GM23338 (cell line): ENCODE measurements at regions not wholly inside any gene's neighbourhood (a gene's known extent, or its start where the extent isn't known, plus 50 kb on each side); places are given as distances from the start of the nearest gene placed in this dataset.

Experiments used
- ATAC-seq: fragments of 200-7000 bp; cut with Tn5 transposase; 3 replicates; pipeline ENCODE4 v1.9.1; 2020
- DNase-seq: peaks from one replicate; pipeline ENCODE4 v3.0.0-alpha.2; 2015; ENCODE audit warnings: low spot score
- H2AFZ ChIP-seq: fragments of 200-600 bp; sonication (generic); 2 replicates; pipeline ENCODE4 v1.8.0; 2016; ENCODE audit warnings: antibody characterized with exemption, mild to moderate bottlenecking, moderate library complexity
- H3F3A ChIP-seq: fragments of 200-600 bp; sonication (generic); replicated peaks from 2 replicates; pipeline ENCODE4 v1.8.0; 2017; ENCODE audit warnings: antibody characterized with exemption, mixed run types, low read depth
- H3K27ac ChIP-seq: fragments of 200-600 bp; sonication (generic); 2 replicates; pipeline ENCODE4 v1.6.1; 2016; ENCODE audit warnings: low read depth
- H3K27me3 ChIP-seq: fragments of 200-600 bp; sonication (generic); 2 replicates; pipeline ENCODE4 v1.8.0; 2016; ENCODE audit warnings: mild to moderate bottlenecking, mixed run types, moderate library complexity; ENCODE audit not compliant: insufficient read depth
- H3K36me3 ChIP-seq: fragments of 200-600 bp; sonication (generic); 2 replicates; pipeline ENCODE4 v1.8.0; 2016; ENCODE audit warnings: mild to moderate bottlenecking; ENCODE audit not compliant: insufficient read depth
- H3K4me1 ChIP-seq: fragments of 200-600 bp; sonication (generic); 2 replicates; pipeline ENCODE4 v1.8.0; 2016; ENCODE audit warnings: mild to moderate bottlenecking, moderate library complexity; ENCODE audit not compliant: insufficient read depth
- H3K4me2 ChIP-seq: fragments of 200-600 bp; sonication (generic); 2 replicates; pipeline ENCODE4 v1.7.1; 2017; ENCODE audit warnings: mixed run types
- H3K4me3 ChIP-seq: fragments of 200-600 bp; sonication (generic); 2 replicates; pipeline ENCODE4 v1.6.1; 2016; ENCODE audit warnings: mixed run types
- H3K79me2 ChIP-seq: fragments of 200-600 bp; sonication (generic); replicated peaks from 2 replicates; pipeline ENCODE4 v1.8.0; 2017; ENCODE audit warnings: mild to moderate bottlenecking; ENCODE audit not compliant: insufficient read depth
- H3K9me2 ChIP-seq: fragments of 200-600 bp; sonication (generic); 2 replicates; pipeline ENCODE4 v1.8.0; 2017; ENCODE audit not compliant: insufficient read depth
- H4K20me1 ChIP-seq: fragments of 200-600 bp; sonication (generic); replicated peaks from 2 replicates; pipeline ENCODE4 v1.8.0; 2017; ENCODE audit warnings: mild to moderate bottlenecking; ENCODE audit not compliant: insufficient read depth
- H3K27ac Mint-ChIP-seq: 2 replicates; pipeline ENCODE4 v1.8.0; 2020; ENCODE audit warnings: inconsistent platforms, mild to moderate bottlenecking, moderate library complexity, mixed read lengths
- H3K27me3 Mint-ChIP-seq: 3 replicates; pipeline ENCODE4 v1.8.0; 2022; ENCODE audit warnings: low read depth, mild to moderate bottlenecking, moderate library complexity, mixed read lengths, inconsistent platforms; ENCODE audit not compliant: insufficient read depth, poor library complexity
- H3K36me3 Mint-ChIP-seq: 3 replicates; pipeline ENCODE4 v1.8.0; 2021; ENCODE audit warnings: low read depth, mild to moderate bottlenecking, inconsistent platforms, moderate library complexity, mixed read lengths
- H3K4me1 Mint-ChIP-seq: 3 replicates; pipeline ENCODE4 v1.8.0; 2020; ENCODE audit warnings: mild to moderate bottlenecking, inconsistent platforms, mixed read lengths
- H3K4me3 Mint-ChIP-seq: 3 replicates; pipeline ENCODE4 v1.8.0; 2021; ENCODE audit warnings: moderate library complexity, mild to moderate bottlenecking, inconsistent platforms, mixed read lengths
- H3K9me3 Mint-ChIP-seq: 3 replicates; pipeline ENCODE4 v1.8.0; 2020; ENCODE audit warnings: moderate library complexity, mild to moderate bottlenecking, inconsistent platforms, mixed read lengths
- CREB1 ChIP-seq: fragments of 250-450 bp; sonication (Bioruptor Pico); IDR thresholded peaks from 2 replicates; pipeline ENCODE4 v1.5.0; 2020; ENCODE audit warnings: low read depth, mild to moderate bottlenecking, moderate library complexity
- EZH2 ChIP-seq: fragments of 200-600 bp; sonication (generic); IDR thresholded peaks from one replicate; pipeline ENCODE4 v1.8.0; 2017; ENCODE audit warnings: antibody characterized with exemption, mild to moderate bottlenecking, low read depth; ENCODE audit not compliant: unreplicated experiment
- EZH2phosphoT487 ChIP-seq: fragments of 200-600 bp; sonication (generic); IDR thresholded peaks from one replicate; pipeline ENCODE4 v1.8.1; 2018; ENCODE audit warnings: antibody characterized with exemption; ENCODE audit not compliant: unreplicated experiment
- JUNB ChIP-seq: IDR thresholded peaks from one replicate; pipeline ENCODE4 v1.6.1; 2016; ENCODE audit warnings: antibody characterized with exemption; ENCODE audit not compliant: unreplicated experiment
- NANOG ChIP-seq: IDR thresholded peaks from 2 replicates; pipeline ENCODE4 v1.6.1; 2016; ENCODE audit warnings: antibody characterized with exemption, borderline replicate concordance
- POLR2AphosphoS5 ChIP-seq: IDR thresholded peaks from 2 replicates; pipeline ENCODE4 v1.6.1; 2016; ENCODE audit warnings: antibody characterized with exemption, low read depth
- STAT1 ChIP-seq: IDR thresholded peaks from one replicate; pipeline ENCODE4 v1.6.1; 2016; ENCODE audit warnings: antibody characterized with exemption; ENCODE audit not compliant: unreplicated experiment
- ZNF114 ChIP-seq: fragments of 250-450 bp; sonication (Bioruptor Pico); IDR thresholded peaks from 2 replicates; pipeline ENCODE4 v1.5.0; 2020; ENCODE audit warnings: mild to moderate bottlenecking, moderate library complexity
- ZNF331 ChIP-seq: fragments of 250-450 bp; sonication (Bioruptor Pico); IDR thresholded peaks from 2 replicates; pipeline ENCODE4 v1.5.0; 2020; ENCODE audit warnings: low read depth, mild to moderate bottlenecking, moderate library complexity
- TF ChIP-seq, protein P1 (sequence below): IDR thresholded peaks from 2 replicates; pipeline ENCODE4 v1.6.1; 2016; ENCODE audit warnings: antibody characterized with exemption
- TF ChIP-seq, protein P2 (sequence below): IDR thresholded peaks from one replicate; pipeline ENCODE4 v1.6.1; 2018; ENCODE audit warnings: antibody characterized with exemption; ENCODE audit not compliant: unreplicated experiment
- TF ChIP-seq, protein P3 (sequence below), 2 experiments: fragments of 200-600 bp in 1 of 2; sonication (generic) in 1 of 2; conservative IDR thresholded peaks; 2 replicates each; pipeline versions ENCODE4 v1.5.1 to v1.6.1; 2016 to 2017; ENCODE audit warnings: antibody characterized with exemption in 2 of 2, low read depth in 2 of 2, mild to moderate bottlenecking in 2 of 2, moderate library complexity in 1 of 2
- TF ChIP-seq, protein P4 (sequence below): fragments of 250-450 bp; sonication (Bioruptor Pico); IDR thresholded peaks from 2 replicates; pipeline ENCODE4 v1.5.0; 2020; ENCODE audit warnings: mild to moderate bottlenecking, moderate library complexity

DNA sequence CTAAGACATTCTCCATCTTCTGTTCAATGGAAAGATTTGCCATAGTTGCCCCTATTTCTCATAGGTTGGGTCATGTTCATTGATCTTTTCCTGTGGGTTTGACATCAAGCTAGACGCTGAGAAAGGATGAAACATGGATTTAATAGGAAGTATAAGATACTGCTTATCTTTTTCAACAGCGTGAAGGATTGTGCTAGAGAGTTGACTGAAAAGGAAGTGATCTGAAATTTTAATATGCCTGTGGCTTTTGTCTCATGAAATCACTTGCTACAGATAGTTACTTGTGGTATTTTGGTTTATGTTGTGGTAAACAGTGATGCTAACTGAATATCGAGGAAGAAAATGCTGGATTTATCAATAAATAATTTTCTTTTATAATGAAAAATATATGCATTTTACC is 442.9 kb downstream of the EDEM1 start:
- Mint-ChIP-seq H3K4me3 (no peak overlapping the region), H3K27me3 (peaks cover 2% of the 10 kb centered on the region), H3K4me1 (peaks cover 6% of the 10 kb centered on the region; the same call in 2 of the 3 replicates), H3K27ac (no peak overlapping the region), H3K9me3 (peaks cover 88% of the 10 kb centered on the region), H3K36me3 (peaks cover 7% of the 10 kb centered on the region; the same call in 2 of the 3 replicates)
- Histone ChIP-seq H3K27ac (no peak overlapping the region), H4K20me1 (no peaks in the 10 kb centered on the region), H3K79me2 (no peaks in the 10 kb centered on the region), H3K4me3 (no peak overlapping the region), H3K4me2 (no peak overlapping the region), H3K27me3 (no peaks in the 10 kb centered on the region), H3F3A (no peaks in the 10 kb centered on the region), H3K9me2 (no peaks in the 10 kb centered on the region), H3K36me3 (no peaks in the 10 kb centered on the region), H3K4me1 (no peaks in the 10 kb centered on the region), H2AFZ (no peak overlapping the region)
- TF ChIP-seq NANOG (no peak), ZNF114 (CRISPR knock-in tag) (no peak), ZNF331 (CRISPR knock-in tag) (no peak), CREB1 (CRISPR knock-in tag) (no peak), STAT1 (no peak), POLR2AphosphoS5 (no peak), JUNB (no peak), EZH2phosphoT487 (no peak), EZH2 (no peak)
- TF ChIP-seq, protein P1, sequence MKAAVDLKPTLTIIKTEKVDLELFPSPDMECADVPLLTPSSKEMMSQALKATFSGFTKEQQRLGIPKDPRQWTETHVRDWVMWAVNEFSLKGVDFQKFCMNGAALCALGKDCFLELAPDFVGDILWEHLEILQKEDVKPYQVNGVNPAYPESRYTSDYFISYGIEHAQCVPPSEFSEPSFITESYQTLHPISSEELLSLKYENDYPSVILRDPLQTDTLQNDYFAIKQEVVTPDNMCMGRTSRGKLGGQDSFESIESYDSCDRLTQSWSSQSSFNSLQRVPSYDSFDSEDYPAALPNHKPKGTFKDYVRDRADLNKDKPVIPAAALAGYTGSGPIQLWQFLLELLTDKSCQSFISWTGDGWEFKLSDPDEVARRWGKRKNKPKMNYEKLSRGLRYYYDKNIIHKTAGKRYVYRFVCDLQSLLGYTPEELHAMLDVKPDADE: no peak
- TF ChIP-seq, protein P2, sequence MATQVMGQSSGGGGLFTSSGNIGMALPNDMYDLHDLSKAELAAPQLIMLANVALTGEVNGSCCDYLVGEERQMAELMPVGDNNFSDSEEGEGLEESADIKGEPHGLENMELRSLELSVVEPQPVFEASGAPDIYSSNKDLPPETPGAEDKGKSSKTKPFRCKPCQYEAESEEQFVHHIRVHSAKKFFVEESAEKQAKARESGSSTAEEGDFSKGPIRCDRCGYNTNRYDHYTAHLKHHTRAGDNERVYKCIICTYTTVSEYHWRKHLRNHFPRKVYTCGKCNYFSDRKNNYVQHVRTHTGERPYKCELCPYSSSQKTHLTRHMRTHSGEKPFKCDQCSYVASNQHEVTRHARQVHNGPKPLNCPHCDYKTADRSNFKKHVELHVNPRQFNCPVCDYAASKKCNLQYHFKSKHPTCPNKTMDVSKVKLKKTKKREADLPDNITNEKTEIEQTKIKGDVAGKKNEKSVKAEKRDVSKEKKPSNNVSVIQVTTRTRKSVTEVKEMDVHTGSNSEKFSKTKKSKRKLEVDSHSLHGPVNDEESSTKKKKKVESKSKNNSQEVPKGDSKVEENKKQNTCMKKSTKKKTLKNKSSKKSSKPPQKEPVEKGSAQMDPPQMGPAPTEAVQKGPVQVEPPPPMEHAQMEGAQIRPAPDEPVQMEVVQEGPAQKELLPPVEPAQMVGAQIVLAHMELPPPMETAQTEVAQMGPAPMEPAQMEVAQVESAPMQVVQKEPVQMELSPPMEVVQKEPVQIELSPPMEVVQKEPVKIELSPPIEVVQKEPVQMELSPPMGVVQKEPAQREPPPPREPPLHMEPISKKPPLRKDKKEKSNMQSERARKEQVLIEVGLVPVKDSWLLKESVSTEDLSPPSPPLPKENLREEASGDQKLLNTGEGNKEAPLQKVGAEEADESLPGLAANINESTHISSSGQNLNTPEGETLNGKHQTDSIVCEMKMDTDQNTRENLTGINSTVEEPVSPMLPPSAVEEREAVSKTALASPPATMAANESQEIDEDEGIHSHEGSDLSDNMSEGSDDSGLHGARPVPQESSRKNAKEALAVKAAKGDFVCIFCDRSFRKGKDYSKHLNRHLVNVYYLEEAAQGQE: no peak
- TF ChIP-seq, protein P3, sequence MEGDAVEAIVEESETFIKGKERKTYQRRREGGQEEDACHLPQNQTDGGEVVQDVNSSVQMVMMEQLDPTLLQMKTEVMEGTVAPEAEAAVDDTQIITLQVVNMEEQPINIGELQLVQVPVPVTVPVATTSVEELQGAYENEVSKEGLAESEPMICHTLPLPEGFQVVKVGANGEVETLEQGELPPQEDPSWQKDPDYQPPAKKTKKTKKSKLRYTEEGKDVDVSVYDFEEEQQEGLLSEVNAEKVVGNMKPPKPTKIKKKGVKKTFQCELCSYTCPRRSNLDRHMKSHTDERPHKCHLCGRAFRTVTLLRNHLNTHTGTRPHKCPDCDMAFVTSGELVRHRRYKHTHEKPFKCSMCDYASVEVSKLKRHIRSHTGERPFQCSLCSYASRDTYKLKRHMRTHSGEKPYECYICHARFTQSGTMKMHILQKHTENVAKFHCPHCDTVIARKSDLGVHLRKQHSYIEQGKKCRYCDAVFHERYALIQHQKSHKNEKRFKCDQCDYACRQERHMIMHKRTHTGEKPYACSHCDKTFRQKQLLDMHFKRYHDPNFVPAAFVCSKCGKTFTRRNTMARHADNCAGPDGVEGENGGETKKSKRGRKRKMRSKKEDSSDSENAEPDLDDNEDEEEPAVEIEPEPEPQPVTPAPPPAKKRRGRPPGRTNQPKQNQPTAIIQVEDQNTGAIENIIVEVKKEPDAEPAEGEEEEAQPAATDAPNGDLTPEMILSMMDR (conservative IDR thresholded peaks at IDR 0.05; ENCODE audit: low read depth in 2 of 2): no peak
- TF ChIP-seq, protein P4, sequence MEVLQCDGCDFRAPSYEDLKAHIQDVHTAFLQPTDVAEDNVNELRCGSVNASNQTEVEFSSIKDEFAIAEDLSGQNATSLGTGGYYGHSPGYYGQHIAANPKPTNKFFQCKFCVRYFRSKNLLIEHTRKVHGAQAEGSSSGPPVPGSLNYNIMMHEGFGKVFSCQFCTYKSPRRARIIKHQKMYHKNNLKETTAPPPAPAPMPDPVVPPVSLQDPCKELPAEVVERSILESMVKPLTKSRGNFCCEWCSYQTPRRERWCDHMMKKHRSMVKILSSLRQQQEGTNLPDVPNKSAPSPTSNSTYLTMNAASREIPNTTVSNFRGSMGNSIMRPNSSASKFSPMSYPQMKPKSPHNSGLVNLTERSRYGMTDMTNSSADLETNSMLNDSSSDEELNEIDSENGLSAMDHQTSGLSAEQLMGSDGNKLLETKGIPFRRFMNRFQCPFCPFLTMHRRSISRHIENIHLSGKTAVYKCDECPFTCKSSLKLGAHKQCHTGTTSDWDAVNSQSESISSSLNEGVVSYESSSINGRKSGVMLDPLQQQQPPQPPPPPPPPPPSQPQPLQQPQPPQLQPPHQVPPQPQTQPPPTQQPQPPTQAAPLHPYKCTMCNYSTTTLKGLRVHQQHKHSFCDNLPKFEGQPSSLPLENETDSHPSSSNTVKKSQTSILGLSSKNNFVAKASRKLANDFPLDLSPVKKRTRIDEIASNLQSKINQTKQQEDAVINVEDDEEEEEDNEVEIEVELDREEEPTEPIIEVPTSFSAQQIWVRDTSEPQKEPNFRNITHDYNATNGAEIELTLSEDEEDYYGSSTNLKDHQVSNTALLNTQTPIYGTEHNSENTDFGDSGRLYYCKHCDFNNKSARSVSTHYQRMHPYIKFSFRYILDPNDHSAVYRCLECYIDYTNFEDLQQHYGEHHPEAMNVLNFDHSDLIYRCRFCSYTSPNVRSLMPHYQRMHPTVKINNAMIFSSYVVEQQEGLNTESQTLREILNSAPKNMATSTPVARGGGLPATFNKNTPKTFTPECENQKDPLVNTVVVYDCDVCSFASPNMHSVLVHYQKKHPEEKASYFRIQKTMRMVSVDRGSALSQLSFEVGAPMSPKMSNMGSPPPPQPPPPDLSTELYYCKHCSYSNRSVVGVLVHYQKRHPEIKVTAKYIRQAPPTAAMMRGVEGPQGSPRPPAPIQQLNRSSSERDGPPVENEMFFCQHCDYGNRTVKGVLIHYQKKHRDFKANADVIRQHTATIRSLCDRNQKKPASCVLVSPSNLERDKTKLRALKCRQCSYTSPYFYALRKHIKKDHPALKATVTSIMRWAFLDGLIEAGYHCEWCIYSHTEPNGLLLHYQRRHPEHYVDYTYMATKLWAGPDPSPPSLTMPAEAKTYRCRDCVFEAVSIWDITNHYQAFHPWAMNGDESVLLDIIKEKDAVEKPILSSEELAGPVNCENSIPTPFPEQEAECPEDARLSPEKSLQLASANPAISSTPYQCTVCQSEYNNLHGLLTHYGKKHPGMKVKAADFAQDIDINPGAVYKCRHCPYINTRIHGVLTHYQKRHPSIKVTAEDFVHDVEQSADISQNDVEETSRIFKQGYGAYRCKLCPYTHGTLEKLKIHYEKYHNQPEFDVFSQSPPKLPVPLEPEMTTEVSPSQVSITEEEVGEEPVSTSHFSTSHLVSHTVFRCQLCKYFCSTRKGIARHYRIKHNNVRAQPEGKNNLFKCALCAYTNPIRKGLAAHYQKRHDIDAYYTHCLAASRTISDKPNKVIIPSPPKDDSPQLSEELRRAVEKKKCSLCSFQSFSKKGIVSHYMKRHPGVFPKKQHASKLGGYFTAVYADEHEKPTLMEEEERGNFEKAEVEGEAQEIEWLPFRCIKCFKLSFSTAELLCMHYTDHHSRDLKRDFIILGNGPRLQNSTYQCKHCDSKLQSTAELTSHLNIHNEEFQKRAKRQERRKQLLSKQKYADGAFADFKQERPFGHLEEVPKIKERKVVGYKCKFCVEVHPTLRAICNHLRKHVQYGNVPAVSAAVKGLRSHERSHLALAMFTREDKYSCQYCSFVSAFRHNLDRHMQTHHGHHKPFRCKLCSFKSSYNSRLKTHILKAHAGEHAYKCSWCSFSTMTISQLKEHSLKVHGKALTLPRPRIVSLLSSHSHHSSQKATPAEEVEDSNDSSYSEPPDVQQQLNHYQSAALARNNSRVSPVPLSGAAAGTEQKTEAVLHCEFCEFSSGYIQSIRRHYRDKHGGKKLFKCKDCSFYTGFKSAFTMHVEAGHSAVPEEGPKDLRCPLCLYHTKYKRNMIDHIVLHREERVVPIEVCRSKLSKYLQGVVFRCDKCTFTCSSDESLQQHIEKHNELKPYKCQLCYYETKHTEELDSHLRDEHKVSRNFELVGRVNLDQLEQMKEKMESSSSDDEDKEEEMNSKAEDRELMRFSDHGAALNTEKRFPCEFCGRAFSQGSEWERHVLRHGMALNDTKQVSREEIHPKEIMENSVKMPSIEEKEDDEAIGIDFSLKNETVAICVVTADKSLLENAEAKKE (CRISPR knock-in tag): no peak
- ATAC-seq: no peak
- no peak for DNase-seq
